ENCODE measurements at regions not wholly inside any gene's neighbourhood (a gene's known extent, or its start where the extent isn't known, plus 50 kb on each side); places are given as distances from the start of the nearest gene placed in this dataset.

DNA sequence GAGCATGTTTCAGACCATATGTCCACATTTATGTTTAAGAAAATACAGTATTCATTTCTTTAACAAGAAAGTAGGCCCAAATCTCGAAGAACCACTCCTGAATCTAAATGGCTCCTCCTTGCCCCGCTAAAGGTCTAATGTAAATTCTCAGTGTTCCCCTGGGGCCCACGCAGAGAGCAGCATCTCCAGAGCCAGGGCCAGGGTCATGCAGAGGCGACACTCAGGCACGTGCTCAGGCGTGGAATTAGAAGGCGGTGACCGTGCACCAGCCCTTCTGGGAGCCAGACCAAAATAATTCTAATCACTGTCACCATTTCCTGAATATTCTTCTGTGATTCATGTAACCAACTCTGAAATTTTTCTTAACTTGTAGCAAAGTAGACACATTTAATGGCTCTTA, 68.3 kb upstream of the MYT1L start:
- ChIA-PET CTCF (no interaction called here), POLR2A (ENCODE audit: unreplicated experiment) (no interaction called here)
- Histone ChIP-seq H3K27me3 (ENCODE audit: insufficient read depth, low read depth) (peaks cover 44% of the 10 kb centered on the region), H2AFZ (no peak overlapping the region), H3K79me2 (ENCODE audit: low read depth) (no peaks in the 10 kb centered on the region), H3K9me2 (ENCODE audit: insufficient read depth) (no peaks in the 10 kb centered on the region), H4K20me1 (ENCODE audit: insufficient read depth) (no peaks in the 10 kb centered on the region), H3K9me3 (ENCODE audit: insufficient read depth, low read depth) (no peaks in the 10 kb centered on the region), H3F3A (ENCODE audit: insufficient read depth, low read depth) (no peaks in the 10 kb centered on the region), H3K36me3 (ENCODE audit: low read depth) (no peaks in the 10 kb centered on the region), H3K27ac (no peak overlapping the region), H3K4me2 (no peak overlapping the region), H3K4me3 (no peak overlapping the region), H3K4me1 (replicated peaks; ENCODE audit: insufficient read depth) (no peaks in the 10 kb centered on the region)
- TF ChIP-seq, protein P1, sequence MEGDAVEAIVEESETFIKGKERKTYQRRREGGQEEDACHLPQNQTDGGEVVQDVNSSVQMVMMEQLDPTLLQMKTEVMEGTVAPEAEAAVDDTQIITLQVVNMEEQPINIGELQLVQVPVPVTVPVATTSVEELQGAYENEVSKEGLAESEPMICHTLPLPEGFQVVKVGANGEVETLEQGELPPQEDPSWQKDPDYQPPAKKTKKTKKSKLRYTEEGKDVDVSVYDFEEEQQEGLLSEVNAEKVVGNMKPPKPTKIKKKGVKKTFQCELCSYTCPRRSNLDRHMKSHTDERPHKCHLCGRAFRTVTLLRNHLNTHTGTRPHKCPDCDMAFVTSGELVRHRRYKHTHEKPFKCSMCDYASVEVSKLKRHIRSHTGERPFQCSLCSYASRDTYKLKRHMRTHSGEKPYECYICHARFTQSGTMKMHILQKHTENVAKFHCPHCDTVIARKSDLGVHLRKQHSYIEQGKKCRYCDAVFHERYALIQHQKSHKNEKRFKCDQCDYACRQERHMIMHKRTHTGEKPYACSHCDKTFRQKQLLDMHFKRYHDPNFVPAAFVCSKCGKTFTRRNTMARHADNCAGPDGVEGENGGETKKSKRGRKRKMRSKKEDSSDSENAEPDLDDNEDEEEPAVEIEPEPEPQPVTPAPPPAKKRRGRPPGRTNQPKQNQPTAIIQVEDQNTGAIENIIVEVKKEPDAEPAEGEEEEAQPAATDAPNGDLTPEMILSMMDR (conservative IDR thresholded peaks at IDR 0.05): no peak
- TF ChIP-seq EZH2 (IDR thresholded peaks at IDR 0.05; ENCODE audit: low read depth): no peak
- BruUV-seq (replicated peaks): no TSS peak
- intact Hi-C loops (cut with micrococcal nuclease; ENCODE audit: unreplicated experiment): no loop called here
- no peak for DNase-seq

DNA sequence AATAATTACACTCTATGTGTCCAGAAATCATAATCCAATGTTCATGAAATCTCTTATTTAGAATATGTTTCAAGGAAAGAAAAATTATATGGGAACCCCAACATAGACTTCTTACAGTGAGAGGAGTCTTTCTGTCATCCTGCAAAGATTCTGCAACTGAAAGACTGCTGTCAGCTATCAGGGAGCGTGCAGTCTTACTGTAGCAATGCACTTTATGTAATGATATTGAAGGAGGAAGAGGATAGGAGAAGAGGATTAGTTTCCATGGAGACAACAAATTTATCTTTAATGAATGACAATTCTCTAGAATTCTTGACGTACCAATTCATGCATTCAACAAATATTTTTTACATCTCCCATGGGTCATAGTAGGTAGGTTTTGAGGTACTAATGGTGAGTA, 61.3 kb upstream of the MYT1L start:
- DNase-seq: no peak
- ChIA-PET CTCF (no interaction called here), POLR2A (ENCODE audit: unreplicated experiment) (no interaction called here)
- no TSS peak for BruUV-seq (replicated peaks)
- Histone ChIP-seq H3K9me3 (ENCODE audit: insufficient read depth, low read depth) (no peaks in the 10 kb centered on the region), H3K4me3 (no peak overlapping the region), H3K4me2 (no peak overlapping the region), H3K4me1 (replicated peaks; ENCODE audit: insufficient read depth) (no peaks in the 10 kb centered on the region), H3K27me3 (ENCODE audit: insufficient read depth, low read depth) (peaks cover 4% of the 10 kb centered on the region; the same call in 1 of the 2 replicates), H3F3A (ENCODE audit: insufficient read depth, low read depth) (no peaks in the 10 kb centered on the region), H2AFZ (no peak overlapping the region), H4K20me1 (ENCODE audit: insufficient read depth) (no peaks in the 10 kb centered on the region), H3K79me2 (ENCODE audit: low read depth) (no peaks in the 10 kb centered on the region), H3K36me3 (ENCODE audit: low read depth) (no peaks in the 10 kb centered on the region), H3K27ac (no peak overlapping the region), H3K9me2 (ENCODE audit: insufficient read depth) (no peaks in the 10 kb centered on the region)
- TF ChIP-seq, protein P1 (conservative IDR thresholded peaks at IDR 0.05): no peak
- TF ChIP-seq EZH2 (IDR thresholded peaks at IDR 0.05; ENCODE audit: low read depth): no peak
- intact Hi-C loops (cut with micrococcal nuclease; ENCODE audit: unreplicated experiment): no loop called here

DNA sequence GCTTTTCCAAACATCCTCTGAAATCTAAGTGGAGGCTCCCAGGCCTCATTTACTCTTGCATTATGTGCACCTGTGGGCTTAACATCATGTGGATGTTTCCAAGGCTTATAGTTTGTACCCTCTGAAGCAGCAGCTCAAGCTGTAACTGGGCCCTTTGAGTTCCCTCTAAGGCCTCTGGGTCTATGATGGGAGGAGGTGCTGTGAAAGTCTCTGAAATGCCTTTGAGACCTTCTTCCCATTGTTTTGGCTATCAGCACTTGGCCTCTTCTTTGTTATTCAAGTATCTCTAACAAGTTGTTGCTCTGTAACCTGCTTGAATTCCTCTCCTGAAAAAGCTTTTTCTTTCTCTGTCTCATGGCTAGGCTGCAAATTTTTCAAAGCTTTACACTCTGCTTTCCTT, 58.1 kb upstream of the MYT1L start:
- no peak overlapping the region for H3K4me3 ChIP-seq
- H4K20me1 ChIP-seq (ENCODE audit: insufficient read depth): no peaks in the 10 kb centered on the region
- DNase-seq: no peak
- H3K9me2 ChIP-seq (ENCODE audit: insufficient read depth): no peaks in the 10 kb centered on the region
- H3K27me3 ChIP-seq (ENCODE audit: insufficient read depth, low read depth): no peaks in the 10 kb centered on the region
- H3K4me1 ChIP-seq (replicated peaks; ENCODE audit: insufficient read depth): no peaks in the 10 kb centered on the region
- intact Hi-C loops (cut with micrococcal nuclease; ENCODE audit: unreplicated experiment): no loop called here
- H3F3A ChIP-seq (ENCODE audit: insufficient read depth, low read depth): no peaks in the 10 kb centered on the region
- no peaks in the 10 kb centered on the region for H3K36me3 ChIP-seq (ENCODE audit: low read depth)
- no peak for TF ChIP-seq EZH2 (IDR thresholded peaks at IDR 0.05; ENCODE audit: low read depth)
- TF ChIP-seq, protein P1 (conservative IDR thresholded peaks at IDR 0.05): no peak
- no peak overlapping the region for H3K27ac ChIP-seq
- no TSS peak for BruUV-seq (replicated peaks)
- H3K4me2 ChIP-seq: no peak overlapping the region
- H3K79me2 ChIP-seq (ENCODE audit: low read depth): no peaks in the 10 kb centered on the region
- H3K9me3 ChIP-seq (ENCODE audit: insufficient read depth, low read depth): no peaks in the 10 kb centered on the region
- ChIA-PET CTCF (no interaction called here), POLR2A (ENCODE audit: unreplicated experiment) (no interaction called here)
- H2AFZ ChIP-seq: no peak overlapping the region

All from PC-9 (cell line).